PFSK-1 (cell line): ENCODE measurements at regions not wholly inside any gene's neighbourhood (a gene's known extent, or its start where the extent isn't known, plus 50 kb on each side); places are given as distances from the start of the nearest gene placed in this dataset.

ENCODE experiments used
- FOXP2 ChIP-seq: optimal IDR thresholded peaks from 2 replicates; pipeline ENCODE3; 2011; ENCODE audit warnings: borderline replicate concordance, control low read depth, inconsistent platforms; ENCODE audit not compliant: insufficient read depth; ENCODE audit errors: extremely low read length, extremely low read depth
- POLR2AphosphoS5 ChIP-seq: IDR thresholded peaks from 2 replicates; pipeline ENCODE4 v1.6.1; 2012; ENCODE audit warnings: low read depth, mild to moderate bottlenecking, control low read depth, low read length, moderate library complexity
- REST ChIP-seq, 2 experiments: IDR thresholded peaks; 2 replicates each; pipeline versions ENCODE4 v1.6.1 to v1.8.0; 2011 to 2012; ENCODE audit warnings: low read depth in 2 of 2, low read length in 2 of 2, control low read depth in 1 of 2, inconsistent platforms in 1 of 2, mild to moderate bottlenecking in 1 of 2, moderate library complexity in 1 of 2; ENCODE audit not compliant: insufficient read depth in 1 of 2
- SIN3A ChIP-seq: IDR thresholded peaks from 2 replicates; pipeline ENCODE4 v1.6.1; 2012; ENCODE audit warnings: mild to moderate bottlenecking, low read length, moderate library complexity, borderline replicate concordance; ENCODE audit not compliant: insufficient read depth
- TAF1 ChIP-seq: IDR thresholded peaks from 2 replicates; pipeline ENCODE4 v1.6.1; 2012; ENCODE audit warnings: low read length, control low read depth, borderline replicate concordance; ENCODE audit not compliant: insufficient read depth

- TF ChIP-seq REST (IDR thresholded peaks at IDR 0.05; ENCODE audit: insufficient read depth in 1 of 2, low read depth in 2 of 2, low read length in 2 of 2) = no peak
- TF ChIP-seq FOXP2 = no peak
- no peak for TF ChIP-seq TAF1
- no peak for TF ChIP-seq POLR2AphosphoS5
- TF ChIP-seq SIN3A = no peak
Observed at GRCh38 chr10:124249196-124249595, 155.8 kb upstream of the CHST15 start.

GRCh38 chr10:124248056-124249045 lies 155.0 kb upstream of the CHST15 start:
- no peak for TF ChIP-seq REST (IDR thresholded peaks at IDR 0.05; ENCODE audit: insufficient read depth in 1 of 2, low read depth in 2 of 2, low read length in 2 of 2)
- no peak for TF ChIP-seq SIN3A
- TF ChIP-seq FOXP2 = no peak
- no peak for TF ChIP-seq POLR2AphosphoS5
- TF ChIP-seq TAF1 = no peak

- no peak for TF ChIP-seq REST (IDR thresholded peaks at IDR 0.05; ENCODE audit: insufficient read depth in 1 of 2, low read depth in 2 of 2, low read length in 2 of 2)
- no peak for TF ChIP-seq POLR2AphosphoS5
- TF ChIP-seq SIN3A = no peak
- no peak for TF ChIP-seq FOXP2
- TF ChIP-seq TAF1 = no peak
Observed at GRCh38 chr10:124245806-124246440, 152.5 kb upstream of the CHST15 start.

GRCh38 chr10:124245191-124245590 lies 151.8 kb upstream of the CHST15 start:
- TF ChIP-seq TAF1 (no peak), SIN3A (no peak), POLR2AphosphoS5 (no peak), FOXP2 (no peak), REST (IDR thresholded peaks at IDR 0.05; ENCODE audit: insufficient read depth in 1 of 2, low read depth in 2 of 2, low read length in 2 of 2) (no peak)
